Endodermal cell (in vitro differentiated cells): ENCODE measurements at regions not wholly inside any gene's neighbourhood (a gene's known extent, or its start where the extent isn't known, plus 50 kb on each side); places are given as distances from the start of the nearest gene placed in this dataset.
"Not testable (repeated sequence)": the region's sequence is repeated elsewhere in the genome, so short reads cannot be mapped to it uniquely, and the experiment has no call there.

ENCODE experiments used
- DNase-seq: peaks from one replicate; pipeline ENCODE4 v3.0.0-alpha.2; 2017
- H3K27ac ChIP-seq: 2 replicates; pipeline ENCODE4 v1.5.1; 2013; ENCODE audit warnings: mild to moderate bottlenecking, low read depth, low read length, moderate library complexity
- H3K27me3 ChIP-seq: 2 replicates; pipeline ENCODE4 v1.6.1; 2013; ENCODE audit warnings: mild to moderate bottlenecking, low read length, moderate library complexity; ENCODE audit not compliant: insufficient read depth, control insufficient read depth, poor library complexity, severe bottlenecking
- H3K36me3 ChIP-seq: 2 replicates; pipeline ENCODE4 v1.7.0; 2013; ENCODE audit warnings: mild to moderate bottlenecking, low read length, moderate library complexity; ENCODE audit not compliant: control insufficient read depth, insufficient read depth
- H3K4me1 ChIP-seq: one replicate; pipeline ENCODE4 v1.7.0; 2013; ENCODE audit warnings: low read length; ENCODE audit not compliant: control insufficient read depth, insufficient read depth
- H3K4me3 ChIP-seq: 2 replicates; pipeline ENCODE4 v1.5.1; 2013; ENCODE audit warnings: mild to moderate bottlenecking, low read length, moderate library complexity
- H3K9ac ChIP-seq: 2 replicates; pipeline ENCODE4 v1.6.1; 2013; ENCODE audit warnings: mild to moderate bottlenecking, low read length, moderate library complexity; ENCODE audit not compliant: poor library complexity, severe bottlenecking; ENCODE audit errors: extremely low read depth
- H3K9me3 ChIP-seq: 2 replicates; pipeline ENCODE4 v1.6.1; 2013; ENCODE audit warnings: mild to moderate bottlenecking, low read length, moderate library complexity; ENCODE audit not compliant: control insufficient read depth
- H3K27ac Mint-ChIP-seq: 2 replicates; pipeline ENCODE4 v1.8.0; 2020; ENCODE audit warnings: mixed read lengths
- H3K27me3 Mint-ChIP-seq: 2 replicates; pipeline ENCODE4 v1.8.0; 2021; ENCODE audit warnings: mild to moderate bottlenecking, mixed read lengths; ENCODE audit not compliant: insufficient read depth
- H3K36me3 Mint-ChIP-seq: 2 replicates; pipeline ENCODE4 v1.8.0; 2020; ENCODE audit warnings: low read depth, mixed read lengths
- H3K4me1 Mint-ChIP-seq: 2 replicates; pipeline ENCODE4 v1.8.0; 2020; ENCODE audit warnings: mixed read lengths
- H3K4me3 Mint-ChIP-seq: 2 replicates; pipeline ENCODE4 v1.8.0; 2020; ENCODE audit warnings: mild to moderate bottlenecking, moderate library complexity, mixed read lengths
- H3K9me3 Mint-ChIP-seq: 2 replicates; pipeline ENCODE4 v1.8.0; 2020; ENCODE audit warnings: mild to moderate bottlenecking, mixed read lengths
- WGBS, 2 experiments: methylation state at CpG; one replicate each; pipeline versions ENCODE4 v1.1.5 to v1.1.7; 2013; ENCODE audit warnings: missing lambda C conversion rate in 2 of 2, mixed read lengths in 1 of 2; ENCODE audit not compliant: insufficient coverage in 1 of 2, insufficient read length in 1 of 2; 5-methylcytosine and 5-hydroxymethylcytosine counted together
- TF ChIP-seq, protein P1 (sequence below): fragments of 200-600 bp; sonication (generic); conservative IDR thresholded peaks from 2 replicates; pipeline ENCODE4 v1.5.0; 2021; ENCODE audit warnings: antibody characterized with exemption, mild to moderate bottlenecking

GRCh38 chr9:106106396-106106795 is 412.1 kb downstream of the TMEM38B start:
- no peak overlapping the region for H3K27ac Mint-ChIP-seq
- Histone ChIP-seq H3K4me1 (no peaks in the 10 kb centered on the region), H3K9me3 (no peaks in the 10 kb centered on the region), H3K9ac (no peak overlapping the region), H3K27ac (no peak overlapping the region), H3K4me3 (no peak overlapping the region), H3K27me3 (no peaks in the 10 kb centered on the region), H3K36me3 (no peaks in the 10 kb centered on the region)
- DNase-seq, result no peak
- TF ChIP-seq, protein P1, sequence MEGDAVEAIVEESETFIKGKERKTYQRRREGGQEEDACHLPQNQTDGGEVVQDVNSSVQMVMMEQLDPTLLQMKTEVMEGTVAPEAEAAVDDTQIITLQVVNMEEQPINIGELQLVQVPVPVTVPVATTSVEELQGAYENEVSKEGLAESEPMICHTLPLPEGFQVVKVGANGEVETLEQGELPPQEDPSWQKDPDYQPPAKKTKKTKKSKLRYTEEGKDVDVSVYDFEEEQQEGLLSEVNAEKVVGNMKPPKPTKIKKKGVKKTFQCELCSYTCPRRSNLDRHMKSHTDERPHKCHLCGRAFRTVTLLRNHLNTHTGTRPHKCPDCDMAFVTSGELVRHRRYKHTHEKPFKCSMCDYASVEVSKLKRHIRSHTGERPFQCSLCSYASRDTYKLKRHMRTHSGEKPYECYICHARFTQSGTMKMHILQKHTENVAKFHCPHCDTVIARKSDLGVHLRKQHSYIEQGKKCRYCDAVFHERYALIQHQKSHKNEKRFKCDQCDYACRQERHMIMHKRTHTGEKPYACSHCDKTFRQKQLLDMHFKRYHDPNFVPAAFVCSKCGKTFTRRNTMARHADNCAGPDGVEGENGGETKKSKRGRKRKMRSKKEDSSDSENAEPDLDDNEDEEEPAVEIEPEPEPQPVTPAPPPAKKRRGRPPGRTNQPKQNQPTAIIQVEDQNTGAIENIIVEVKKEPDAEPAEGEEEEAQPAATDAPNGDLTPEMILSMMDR, result no peak
- peaks cover 4% of the 10 kb centered on the region for H3K4me1 Mint-ChIP-seq
- 91% methylated on average over 1 to 3 of the region's 3 CpGs for WGBS, 2 experiments
- H3K36me3 Mint-ChIP-seq, result no peaks in the 10 kb centered on the region
- no peaks in the 10 kb centered on the region for H3K9me3 Mint-ChIP-seq
- H3K4me3 Mint-ChIP-seq, result no peak overlapping the region
- no peaks in the 10 kb centered on the region for H3K27me3 Mint-ChIP-seq

GRCh38 chr9:106107716-106108115 is 413.4 kb downstream of the TMEM38B start:
- TF ChIP-seq, protein P1, result no peak
- Histone ChIP-seq H3K9me3 (no peaks in the 10 kb centered on the region), H3K27ac (no peak overlapping the region), H3K4me1 (no peaks in the 10 kb centered on the region), H3K9ac (no peak overlapping the region), H3K36me3 (no peaks in the 10 kb centered on the region), H3K4me3 (no peak overlapping the region), H3K27me3 (no peaks in the 10 kb centered on the region)
- no peaks in the 10 kb centered on the region for H3K36me3 Mint-ChIP-seq
- peaks cover 4% of the 10 kb centered on the region for H3K4me1 Mint-ChIP-seq
- no peaks in the 10 kb centered on the region for H3K27me3 Mint-ChIP-seq
- no peak for DNase-seq
- H3K4me3 Mint-ChIP-seq, result no peak overlapping the region
- no peaks in the 10 kb centered on the region for H3K9me3 Mint-ChIP-seq
- WGBS, 2 experiments, result 45% methylated on average over 2 of the region's 2 CpGs; no CpG with 5 or more reads in 1 of the 2 experiments
- H3K27ac Mint-ChIP-seq, result no peak overlapping the region

DNA sequence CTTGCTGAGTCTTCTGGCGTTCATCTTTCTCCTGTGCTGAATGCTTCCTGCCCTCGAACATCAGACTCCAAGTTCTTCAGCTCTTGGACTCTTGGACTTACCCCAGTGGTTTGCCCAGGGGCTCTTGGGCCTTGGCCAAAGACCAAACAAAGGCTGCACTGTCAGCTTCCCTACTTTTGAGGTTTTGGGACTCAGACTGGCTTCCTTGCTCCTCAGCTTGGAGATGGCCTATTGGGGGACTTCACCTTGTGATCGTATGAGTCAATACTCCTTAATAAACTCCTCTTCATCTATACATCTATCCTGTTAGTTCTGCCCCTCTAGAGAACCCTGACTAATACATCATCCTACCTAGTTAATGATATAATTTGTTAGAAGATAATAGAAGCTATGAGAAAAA is 415.4 kb downstream of the TMEM38B start:
- H3K27me3 Mint-ChIP-seq, H3K36me3 Mint-ChIP-seq, H3K9ac ChIP-seq, H3K36me3 ChIP-seq, H3K4me3 ChIP-seq, H3K9me3 Mint-ChIP-seq, H3K4me1 ChIP-seq, DNase-seq, H3K27ac ChIP-seq, H3K27me3 ChIP-seq, H3K9me3 ChIP-seq, H3K27ac Mint-ChIP-seq, H3K4me3 Mint-ChIP-seq, H3K4me1 Mint-ChIP-seq: not testable (repeated sequence)
- WGBS, 2 experiments, result 94 to 100% methylated on average over 2 to 3 of the region's 3 CpGs

GRCh38 chr9:106110483-106110882 is 416.1 kb downstream of the TMEM38B start:
- Mint-ChIP-seq H3K27me3 (no peaks in the 10 kb centered on the region), H3K36me3 (no peaks in the 10 kb centered on the region), H3K4me3 (no peak overlapping the region), H3K27ac (no peak overlapping the region), H3K4me1 (peaks cover 4% of the 10 kb centered on the region), H3K9me3 (no peaks in the 10 kb centered on the region)
- no peak for DNase-seq
- Histone ChIP-seq H3K36me3 (no peaks in the 10 kb centered on the region), H3K4me3 (no peak overlapping the region), H3K27ac (no peak overlapping the region), H3K27me3 (no peaks in the 10 kb centered on the region), H3K9ac (no peak overlapping the region), H3K9me3 (no peaks in the 10 kb centered on the region), H3K4me1 (no peaks in the 10 kb centered on the region)
- TF ChIP-seq, protein P1, result no peak
- 93% methylated on average over 2 of the region's 2 CpGs; no CpG with 5 or more reads in 1 of the 2 experiments for WGBS, 2 experiments
